Neural crest cell (in vitro differentiated cells): ENCODE measurements at regions not wholly inside any gene's neighbourhood (a gene's known extent, or its start where the extent isn't known, plus 50 kb on each side); places are given as distances from the start of the nearest gene placed in this dataset.
"Not testable (repeated sequence)": the region's sequence is repeated elsewhere in the genome, so short reads cannot be mapped to it uniquely, and the experiment has no call there.

Experiments used
- DNase-seq: peaks from one replicate; pipeline ENCODE4 v3.0.0; 2021; ENCODE audit warnings: low read depth, mixed read lengths, low spot score
- H3K27ac Mint-ChIP-seq: one replicate; pipeline ENCODE4 v1.8.0; 2021; ENCODE audit warnings: mild to moderate bottlenecking, mixed read lengths; ENCODE audit not compliant: unreplicated experiment
- H3K27me3 Mint-ChIP-seq: 2 replicates; pipeline ENCODE4 v1.8.0; 2021; ENCODE audit warnings: low read depth, mild to moderate bottlenecking, mixed read lengths
- H3K36me3 Mint-ChIP-seq: 2 replicates; pipeline ENCODE4 v1.8.0; 2021; ENCODE audit warnings: low read depth, mild to moderate bottlenecking, mixed read lengths
- H3K4me1 Mint-ChIP-seq: 2 replicates; pipeline ENCODE4 v1.8.0; 2021; ENCODE audit warnings: mixed read lengths
- H3K4me3 Mint-ChIP-seq: one replicate; pipeline ENCODE4 v1.8.0; 2021; ENCODE audit warnings: mild to moderate bottlenecking, mixed read lengths
- H3K9me3 Mint-ChIP-seq: 2 replicates; pipeline ENCODE4 v1.8.0; 2021; ENCODE audit warnings: mixed read lengths
- TF ChIP-seq, protein P1 (sequence below): fragments of 200-600 bp; sonication (generic); conservative IDR thresholded peaks from 2 replicates; pipeline ENCODE4 v1.5.0; 2021; ENCODE audit warnings: antibody characterized with exemption, mild to moderate bottlenecking

DNA sequence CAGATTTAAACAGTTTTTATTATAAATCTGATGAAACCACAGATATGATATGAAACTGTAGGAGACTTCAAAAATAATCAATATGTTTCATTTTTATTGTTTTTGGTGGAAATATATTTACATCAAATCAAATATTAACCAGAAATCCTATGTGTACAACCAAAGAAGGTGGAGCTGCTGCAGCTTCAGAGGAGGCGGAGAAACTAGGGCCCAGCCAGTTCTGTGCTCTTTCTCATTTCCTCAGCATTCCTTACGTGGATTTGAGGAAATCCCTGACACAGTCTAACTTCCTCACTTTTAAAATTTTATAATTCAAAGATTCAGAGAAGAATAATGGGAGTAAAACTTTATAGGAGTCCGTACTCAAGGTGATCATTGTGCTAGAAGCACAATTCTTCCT, 610.7 kb upstream of the CPXCR1 start:
- no peaks in the 10 kb centered on the region for H3K9me3 Mint-ChIP-seq
- no peak overlapping the region for H3K4me3 Mint-ChIP-seq
- H3K36me3 Mint-ChIP-seq: no peaks in the 10 kb centered on the region
- TF ChIP-seq, protein P1, sequence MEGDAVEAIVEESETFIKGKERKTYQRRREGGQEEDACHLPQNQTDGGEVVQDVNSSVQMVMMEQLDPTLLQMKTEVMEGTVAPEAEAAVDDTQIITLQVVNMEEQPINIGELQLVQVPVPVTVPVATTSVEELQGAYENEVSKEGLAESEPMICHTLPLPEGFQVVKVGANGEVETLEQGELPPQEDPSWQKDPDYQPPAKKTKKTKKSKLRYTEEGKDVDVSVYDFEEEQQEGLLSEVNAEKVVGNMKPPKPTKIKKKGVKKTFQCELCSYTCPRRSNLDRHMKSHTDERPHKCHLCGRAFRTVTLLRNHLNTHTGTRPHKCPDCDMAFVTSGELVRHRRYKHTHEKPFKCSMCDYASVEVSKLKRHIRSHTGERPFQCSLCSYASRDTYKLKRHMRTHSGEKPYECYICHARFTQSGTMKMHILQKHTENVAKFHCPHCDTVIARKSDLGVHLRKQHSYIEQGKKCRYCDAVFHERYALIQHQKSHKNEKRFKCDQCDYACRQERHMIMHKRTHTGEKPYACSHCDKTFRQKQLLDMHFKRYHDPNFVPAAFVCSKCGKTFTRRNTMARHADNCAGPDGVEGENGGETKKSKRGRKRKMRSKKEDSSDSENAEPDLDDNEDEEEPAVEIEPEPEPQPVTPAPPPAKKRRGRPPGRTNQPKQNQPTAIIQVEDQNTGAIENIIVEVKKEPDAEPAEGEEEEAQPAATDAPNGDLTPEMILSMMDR: no peak
- DNase-seq: no peak
- no peaks in the 10 kb centered on the region for H3K4me1 Mint-ChIP-seq
- no peak overlapping the region for H3K27ac Mint-ChIP-seq
- no peaks in the 10 kb centered on the region for H3K27me3 Mint-ChIP-seq

DNA sequence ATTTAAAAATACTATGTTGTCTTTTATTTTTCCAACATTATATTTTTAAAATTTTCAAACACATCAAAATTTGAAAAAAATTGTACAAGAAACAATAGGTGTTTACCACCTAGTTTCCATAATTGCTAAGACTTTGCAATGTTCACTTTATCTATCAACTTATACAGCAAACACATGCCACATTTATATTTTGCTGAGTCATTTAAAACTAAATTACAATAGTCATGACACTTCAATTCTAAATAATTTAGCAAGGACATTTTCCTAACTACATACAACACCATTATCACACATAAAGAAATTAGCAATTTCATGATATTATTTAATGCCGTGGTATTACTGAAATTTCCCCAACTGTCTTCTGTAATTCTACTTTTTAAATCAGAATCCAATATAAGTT, 600.4 kb upstream of the CPXCR1 start:
- DNase-seq: no peak
- H3K27ac Mint-ChIP-seq: no peak overlapping the region
- TF ChIP-seq, protein P1: no peak
- H3K36me3 Mint-ChIP-seq: no peaks in the 10 kb centered on the region
- peaks cover 11% of the 10 kb centered on the region for H3K9me3 Mint-ChIP-seq
- no peaks in the 10 kb centered on the region for H3K27me3 Mint-ChIP-seq
- H3K4me1 Mint-ChIP-seq: no peaks in the 10 kb centered on the region
- no peak overlapping the region for H3K4me3 Mint-ChIP-seq

DNA sequence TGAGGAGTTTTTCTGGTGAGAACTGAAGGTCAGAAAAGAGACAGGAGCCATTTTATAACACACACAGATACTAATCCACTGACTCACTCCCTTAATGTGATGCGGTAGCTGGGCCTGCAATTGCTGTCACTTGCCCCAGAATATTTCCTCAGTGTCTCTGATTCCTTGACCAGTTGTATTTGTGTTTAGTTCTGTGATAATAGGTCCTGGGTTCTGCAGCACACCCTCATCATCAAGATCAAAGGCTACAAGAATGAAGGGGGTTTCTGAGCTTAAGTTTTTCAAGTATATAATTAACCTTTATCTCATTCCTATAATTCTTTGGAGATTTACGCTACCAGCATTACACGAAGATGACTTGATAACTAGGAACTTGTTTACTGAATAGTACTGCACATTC, 576.5 kb upstream of the CPXCR1 start:
- H3K9me3 Mint-ChIP-seq: peaks cover 32% of the 10 kb centered on the region
- TF ChIP-seq, protein P1: no peak
- H3K4me1 Mint-ChIP-seq: peaks cover 22% of the 10 kb centered on the region
- no peak for DNase-seq
- H3K4me3 Mint-ChIP-seq: no peak overlapping the region
- peaks cover 5% of the 10 kb centered on the region for H3K36me3 Mint-ChIP-seq
- H3K27me3 Mint-ChIP-seq: no peaks in the 10 kb centered on the region
- H3K27ac Mint-ChIP-seq: no peak overlapping the region

DNA sequence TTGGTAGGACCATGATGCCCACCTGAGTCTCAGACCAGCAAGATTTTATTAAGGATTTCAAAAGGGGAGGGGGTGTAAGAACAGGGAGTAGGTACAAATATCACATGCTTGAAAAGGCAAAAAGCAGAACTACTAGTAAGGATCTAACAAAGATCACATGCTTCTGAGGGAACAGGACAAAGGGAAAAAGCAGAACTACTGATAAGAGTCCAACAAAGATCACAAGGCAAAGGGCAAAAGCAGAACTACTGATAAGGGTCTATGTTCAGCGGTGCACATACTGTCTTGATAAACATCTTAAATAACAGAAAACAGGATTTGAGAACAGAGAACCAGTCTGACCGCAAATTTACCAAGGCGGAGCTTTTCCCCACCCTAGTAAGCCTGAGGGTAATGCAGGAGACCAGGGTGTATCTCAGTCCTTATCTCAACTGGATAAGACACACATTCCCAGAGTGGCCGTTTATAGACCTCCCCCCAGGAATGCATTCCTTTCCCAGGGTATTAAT, 573.0 kb upstream of the CPXCR1 start:
- H3K9me3 Mint-ChIP-seq: peaks cover 15% of the 10 kb centered on the region
- H3K4me3 Mint-ChIP-seq, H3K27ac Mint-ChIP-seq, H3K27me3 Mint-ChIP-seq, H3K36me3 Mint-ChIP-seq, DNase-seq: not testable (repeated sequence)
- peaks cover 22% of the 10 kb centered on the region for H3K4me1 Mint-ChIP-seq

GRCh38 chrX:88202149-88202548, 544.9 kb upstream of the CPXCR1 start:
- H3K9me3 Mint-ChIP-seq: peaks cover 2% of the 10 kb centered on the region
- H3K4me3 Mint-ChIP-seq: no peak overlapping the region
- H3K27ac Mint-ChIP-seq: no peak overlapping the region
- H3K27me3 Mint-ChIP-seq: no peaks in the 10 kb centered on the region
- peaks cover 24% of the 10 kb centered on the region for H3K4me1 Mint-ChIP-seq
- DNase-seq: no peak
- TF ChIP-seq, protein P1: no peak
- H3K36me3 Mint-ChIP-seq: no peaks in the 10 kb centered on the region

GRCh38 chrX:88244066-88244465, 503.0 kb upstream of the CPXCR1 start:
- H3K4me3 Mint-ChIP-seq: no peak overlapping the region

More at GRCh38 chrX:88244066-88244465, 503.0 kb upstream of the CPXCR1 start:
- DNase-seq: no peak
- Mint-ChIP-seq H3K4me1 (no peaks in the 10 kb centered on the region), H3K27me3 (no peaks in the 10 kb centered on the region), H3K36me3 (no peaks in the 10 kb centered on the region), H3K27ac (no peak overlapping the region), H3K9me3 (peaks cover 3% of the 10 kb centered on the region)
- TF ChIP-seq, protein P1: no peak
